A673 (cell line): ENCODE measurements at regions not wholly inside any gene's neighbourhood (a gene's known extent, or its start where the extent isn't known, plus 50 kb on each side); places are given as distances from the start of the nearest gene placed in this dataset.

Experiments used
- BruUV-seq: library from RNA; stranded (reverse); fragments of 400-500 nt; replicated peaks from 2 replicates; lab custom pipeline; 2021; lab: Mats Ljungman, UMichigan
- CTCF ChIA-PET: fragments of 300-600 bp; sonication (Branson Sonifier 250); formaldehyde crosslinking; loops from one replicate; lab custom pipeline; 2022; ENCODE audit warnings: antibody characterized with exemption; lab: Charles Lee
- POLR2A ChIA-PET: fragments of 300-600 bp; sonication (Branson Sonifier 250); formaldehyde crosslinking; loops from one replicate; lab custom pipeline; 2022; ENCODE audit warnings: antibody characterized with exemption; ENCODE audit not compliant: low non-redundant PET; lab: Charles Lee
- DNase-seq: peaks from one replicate; pipeline ENCODE4 v3.0.0-alpha.2; 2015; ENCODE audit warnings: low spot score
- H3K27ac ChIP-seq: fragments of 200-600 bp; sonication (generic); 2 replicates; pipeline ENCODE4 v1.5.1; 2016; ENCODE audit warnings: mixed run types, low read depth, mild to moderate bottlenecking, mixed read lengths, antibody characterized with exemption, low read length; ENCODE audit not compliant: poor library complexity, severe bottlenecking
- H3K27me3 ChIP-seq: fragments of 200-600 bp; sonication (generic); replicated peaks from 2 replicates; pipeline ENCODE4 v1.6.1; 2017; ENCODE audit warnings: mixed run types, low read depth, mild to moderate bottlenecking, mixed read lengths, antibody characterized with exemption, low read length; ENCODE audit not compliant: insufficient read depth, poor library complexity
- H3K36me3 ChIP-seq: fragments of 200-600 bp; sonication (generic); 2 replicates; pipeline ENCODE4 v1.6.1; 2016; ENCODE audit warnings: mixed run types, mild to moderate bottlenecking, mixed read lengths, antibody characterized with exemption, low read length; ENCODE audit not compliant: insufficient read depth, poor library complexity, severe bottlenecking
- H3K4me1 ChIP-seq: fragments of 200-600 bp; sonication (generic); 2 replicates; pipeline ENCODE4 v1.6.1; 2017; ENCODE audit warnings: mixed run types, mild to moderate bottlenecking, mixed read lengths, antibody characterized with exemption, low read length; ENCODE audit not compliant: insufficient read depth, poor library complexity, severe bottlenecking
- H3K4me3 ChIP-seq: fragments of 200-600 bp; sonication (generic); 2 replicates; pipeline ENCODE4 v1.5.1; 2016; ENCODE audit warnings: low read depth, mixed run types, mild to moderate bottlenecking, mixed read lengths, low read length; ENCODE audit not compliant: poor library complexity, severe bottlenecking
- H3K9me3 ChIP-seq: fragments of 200-600 bp; sonication (generic); 2 replicates; pipeline ENCODE4 v1.6.1; 2016; ENCODE audit warnings: mixed run types, low read depth, mild to moderate bottlenecking, mixed read lengths, antibody characterized with exemption, low read length; ENCODE audit not compliant: poor library complexity, severe bottlenecking
- CTCF ChIP-seq: fragments of 300-800, 200-600 bp; sonication (generic); conservative IDR thresholded peaks from 2 replicates; pipeline ENCODE4 v1.5.1; 2017; ENCODE audit warnings: low read depth, mild to moderate bottlenecking, antibody characterized with exemption, low read length, moderate library complexity, mixed read lengths
- EZH2 ChIP-seq: fragments of 200-600 bp; sonication (generic); IDR thresholded peaks from 2 replicates; pipeline ENCODE4 v1.6.1; 2017; ENCODE audit warnings: borderline replicate concordance, low read depth, mild to moderate bottlenecking, mixed read lengths, antibody characterized with exemption, low read length; ENCODE audit not compliant: poor library complexity, severe bottlenecking
- intact Hi-C: fragments of 100-400 bp; cut with micrococcal nuclease; formaldehyde crosslinking; loops from one replicate; pipeline ENCODE4 v1.10.0; 2022; ENCODE audit not compliant: unreplicated experiment

GRCh38 chr19:23526302-23526701 is 131.0 kb upstream of the ZNF91 start:
- BruUV-seq, result no TSS peak
- H3K4me1 ChIP-seq, result no peaks in the 10 kb centered on the region
- intact Hi-C loops, result no loop called here
- POLR2A ChIA-PET, result no interaction called here
- no peak for TF ChIP-seq CTCF
- no peak for TF ChIP-seq EZH2
- CTCF ChIA-PET, result no interaction called here
- no peaks in the 10 kb centered on the region for H3K27me3 ChIP-seq
- no peak for DNase-seq
- no peaks in the 10 kb centered on the region for H3K36me3 ChIP-seq
- H3K4me3 ChIP-seq, result no peak overlapping the region
- H3K27ac ChIP-seq, result no peak overlapping the region
- peaks cover 57% of the 10 kb centered on the region for H3K9me3 ChIP-seq

- POLR2A ChIA-PET, result no interaction called here
- TF ChIP-seq CTCF (no peak), EZH2 (no peak)
- CTCF ChIA-PET, result no interaction called here
- no TSS peak for BruUV-seq
- Histone ChIP-seq H3K27me3 (no peaks in the 10 kb centered on the region), H3K36me3 (no peaks in the 10 kb centered on the region), H3K4me1 (no peaks in the 10 kb centered on the region), H3K4me3 (no peak overlapping the region), H3K27ac (no peak overlapping the region), H3K9me3 (peaks cover 55% of the 10 kb centered on the region)
- DNase-seq, result no peak
- intact Hi-C loops, result no loop called here
These were observed 130.1 kb upstream of the ZNF91 start for GRCh38 chr19:23525276-23525852.

- Histone ChIP-seq H3K4me3 (no peak overlapping the region), H3K27me3 (no peaks in the 10 kb centered on the region), H3K27ac (no peak overlapping the region), H3K4me1 (no peaks in the 10 kb centered on the region), H3K36me3 (no peaks in the 10 kb centered on the region), H3K9me3 (peaks cover 62% of the 10 kb centered on the region)
- no peak for DNase-seq
- ChIA-PET CTCF (no interaction called here), POLR2A (no interaction called here)
- TF ChIP-seq EZH2 (no peak), CTCF (no peak)
- intact Hi-C loops, result no loop called here
- no TSS peak for BruUV-seq
These were observed 128.6 kb upstream of the ZNF91 start for GRCh38 chr19:23523863-23524262.
